WERI-Rb-1 (cell line): ENCODE measurements at regions not wholly inside any gene's neighbourhood (a gene's known extent, or its start where the extent isn't known, plus 50 kb on each side); places are given as distances from the start of the nearest gene placed in this dataset.

Experiments
- DNase-seq: peaks from one replicate; pipeline ENCODE4 v3.0.0-alpha.2; 2020
- H3K27ac ChIP-seq: fragments of 250-450 bp; sonication (Bioruptor Pico); 2 replicates; pipeline ENCODE4 v1.5.1; 2020; ENCODE audit warnings: mild to moderate bottlenecking, moderate library complexity
- H3K27me3 ChIP-seq: fragments of 250-450 bp; sonication (Bioruptor Pico); 2 replicates; pipeline ENCODE4 v1.5.1; 2021; ENCODE audit warnings: mild to moderate bottlenecking, low read depth, moderate library complexity; ENCODE audit not compliant: insufficient read depth, severe bottlenecking
- H3K36me3 ChIP-seq: fragments of 250-450 bp; sonication (Bioruptor Pico); 2 replicates; pipeline ENCODE4 v1.5.1; 2020; ENCODE audit warnings: mild to moderate bottlenecking, moderate library complexity
- H3K4me3 ChIP-seq: 2 replicates; pipeline ENCODE4 v1.5.1; 2011; ENCODE audit warnings: low read depth, mild to moderate bottlenecking, control low read depth, low read length
- H3K9me3 ChIP-seq: fragments of 250-450 bp; sonication (Bioruptor Pico); 2 replicates; pipeline ENCODE4 v1.5.1; 2021; ENCODE audit warnings: mild to moderate bottlenecking, moderate library complexity; ENCODE audit not compliant: severe bottlenecking
- CTCF ChIP-seq: IDR thresholded peaks from 2 replicates; pipeline ENCODE4 v1.5.1; 2011; ENCODE audit warnings: low read depth, mild to moderate bottlenecking, control low read depth, inconsistent platforms, low read length

- Histone ChIP-seq H3K27ac (no peak overlapping the region), H3K27me3 (no peaks in the 10 kb centered on the region), H3K4me3 (no peak overlapping the region), H3K36me3 (no peaks in the 10 kb centered on the region), H3K9me3 (no peaks in the 10 kb centered on the region)
- no peak for TF ChIP-seq CTCF
- no peak for DNase-seq
These were observed 94.6 kb upstream of the PRICKLE1 start for GRCh38 chr12:42683933-42684801.

GRCh38 chr12:42683266-42683665 is 93.7 kb upstream of the PRICKLE1 start:
- no peak for TF ChIP-seq CTCF
- no peak overlapping the region for H3K4me3 ChIP-seq
- H3K36me3 ChIP-seq: no peaks in the 10 kb centered on the region
- H3K27ac ChIP-seq: no peak overlapping the region
- no peaks in the 10 kb centered on the region for H3K9me3 ChIP-seq
- no peaks in the 10 kb centered on the region for H3K27me3 ChIP-seq
- no peak for DNase-seq

- DNase-seq: no peak
- Histone ChIP-seq H3K27me3 (no peaks in the 10 kb centered on the region), H3K4me3 (no peak overlapping the region), H3K27ac (no peak overlapping the region), H3K9me3 (no peaks in the 10 kb centered on the region), H3K36me3 (no peaks in the 10 kb centered on the region)
- no peak for TF ChIP-seq CTCF
These were observed 89.9 kb upstream of the PRICKLE1 start for GRCh38 chr12:42679466-42679865.

GRCh38 chr12:42677461-42677860 is 87.9 kb upstream of the PRICKLE1 start:
- DNase-seq: peak; percentile 9
- H3K27ac ChIP-seq: no peak overlapping the region
- H3K36me3 ChIP-seq: no peaks in the 10 kb centered on the region
- H3K4me3 ChIP-seq: no peak overlapping the region
- no peaks in the 10 kb centered on the region for H3K27me3 ChIP-seq
- no peaks in the 10 kb centered on the region for H3K9me3 ChIP-seq
- no peak for TF ChIP-seq CTCF

GRCh38 chr12:42673535-42673934 is 84.0 kb upstream of the PRICKLE1 start:
- Histone ChIP-seq H3K36me3 (no peaks in the 10 kb centered on the region), H3K9me3 (no peaks in the 10 kb centered on the region), H3K27ac (no peak overlapping the region), H3K4me3 (no peak overlapping the region), H3K27me3 (no peaks in the 10 kb centered on the region)
- no peak for DNase-seq
- no peak for TF ChIP-seq CTCF

GRCh38 chr12:42670719-42671118 is 81.2 kb upstream of the PRICKLE1 start:
- DNase-seq: no peak
- H3K4me3 ChIP-seq: no peak overlapping the region
- no peaks in the 10 kb centered on the region for H3K9me3 ChIP-seq
- H3K27ac ChIP-seq: no peak overlapping the region
- H3K27me3 ChIP-seq: no peaks in the 10 kb centered on the region
- H3K36me3 ChIP-seq: no peaks in the 10 kb centered on the region
- no peak for TF ChIP-seq CTCF
